Mucosa of gallbladder (tissue), 1 donor: ENCODE measurements at regions not wholly inside any gene's neighbourhood (a gene's known extent, or its start where the extent isn't known, plus 50 kb on each side); places are given as distances from the start of the nearest gene placed in this dataset.
"Not testable (repeated sequence)": the region's sequence is repeated elsewhere in the genome, so short reads cannot be mapped to it uniquely, and the experiment has no call there.

Experiments used
- DNase-seq: peaks from one replicate; pipeline ENCODE4 v3.0.0-alpha.2; 2020; ENCODE audit warnings: low spot score
- donor health status: DM: no; HTN: no; CAD: no.

GRCh38 chr13:67440236-67440975, 210.3 kb upstream of the PCDH9 start:
- DNase-seq: no peak

- no peak for DNase-seq
Measured at GRCh38 chr13:67439365-67439764, 209.2 kb upstream of the PCDH9 start.

- no peak for DNase-seq
Measured at GRCh38 chr13:67438465-67438864, 208.3 kb upstream of the PCDH9 start.

GRCh38 chr13:67437244-67437643, 207.1 kb upstream of the PCDH9 start:
- DNase-seq: no peak

- DNase-seq: no peak
Measured at GRCh38 chr13:67421475-67421874, 191.3 kb upstream of the PCDH9 start.

- DNase-seq: no peak
Measured at GRCh38 chr13:67416047-67416925, 186.2 kb upstream of the PCDH9 start.

- no peak for DNase-seq
Measured at GRCh38 chr13:67410645-67411044, 180.5 kb upstream of the PCDH9 start.

- no peak for DNase-seq
Measured at GRCh38 chr13:67408798-67409197, 178.7 kb upstream of the PCDH9 start.

GRCh38 chr13:67402546-67402945, 172.4 kb upstream of the PCDH9 start:
- DNase-seq: no peak

- DNase-seq: no peak
Measured at GRCh38 chr13:67395577-67395976, 165.4 kb upstream of the PCDH9 start.

GRCh38 chr13:67392014-67392413, 161.9 kb upstream of the PCDH9 start:
- no peak for DNase-seq

- no peak for DNase-seq
Measured at GRCh38 chr13:67390462-67391086, 160.4 kb upstream of the PCDH9 start.

GRCh38 chr13:67389171-67389570, 159.0 kb upstream of the PCDH9 start:
- DNase-seq: no peak

- DNase-seq: not testable (repeated sequence)
Measured at GRCh38 chr13:67383109-67383757, 153.1 kb upstream of the PCDH9 start.

- DNase-seq: no peak
Measured at GRCh38 chr13:67377919-67378318, 147.8 kb upstream of the PCDH9 start.

GRCh38 chr13:67374391-67374790, 144.3 kb upstream of the PCDH9 start:
- DNase-seq: no peak

GRCh38 chr13:67372868-67373464, 142.8 kb upstream of the PCDH9 start:
- no peak for DNase-seq

GRCh38 chr13:67369895-67370660, 139.9 kb upstream of the PCDH9 start:
- DNase-seq: no peak

GRCh38 chr13:67367399-67367798, 137.3 kb upstream of the PCDH9 start:
- no peak for DNase-seq

GRCh38 chr13:67366533-67366932, 136.4 kb upstream of the PCDH9 start:
- DNase-seq: no peak
